WERI-Rb-1 (cell line): ENCODE measurements at regions not wholly inside any gene's neighbourhood (a gene's known extent, or its start where the extent isn't known, plus 50 kb on each side); places are given as distances from the start of the nearest gene placed in this dataset.
A peak's percentile ranks its signal among the peaks of the same experiment; 100 is the strongest.

Source experiments
- DNase-seq: peaks from one replicate; pipeline ENCODE4 v3.0.0-alpha.2; 2020
- H3K27ac ChIP-seq: fragments of 250-450 bp; sonication (Bioruptor Pico); 2 replicates; pipeline ENCODE4 v1.5.1; 2020; ENCODE audit warnings: mild to moderate bottlenecking, moderate library complexity
- H3K27me3 ChIP-seq: fragments of 250-450 bp; sonication (Bioruptor Pico); 2 replicates; pipeline ENCODE4 v1.5.1; 2021; ENCODE audit warnings: mild to moderate bottlenecking, low read depth, moderate library complexity; ENCODE audit not compliant: insufficient read depth, severe bottlenecking
- H3K36me3 ChIP-seq: fragments of 250-450 bp; sonication (Bioruptor Pico); 2 replicates; pipeline ENCODE4 v1.5.1; 2020; ENCODE audit warnings: mild to moderate bottlenecking, moderate library complexity
- H3K4me3 ChIP-seq: 2 replicates; pipeline ENCODE4 v1.5.1; 2011; ENCODE audit warnings: low read depth, mild to moderate bottlenecking, control low read depth, low read length
- H3K9me3 ChIP-seq: fragments of 250-450 bp; sonication (Bioruptor Pico); 2 replicates; pipeline ENCODE4 v1.5.1; 2021; ENCODE audit warnings: mild to moderate bottlenecking, moderate library complexity; ENCODE audit not compliant: severe bottlenecking
- TF ChIP-seq, protein P1 (sequence below): IDR thresholded peaks from 2 replicates; pipeline ENCODE4 v1.5.1; 2011; ENCODE audit warnings: low read depth, mild to moderate bottlenecking, control low read depth, inconsistent platforms, low read length

GRCh38 chr2:48254839-48255238 is 59.6 kb upstream of the FOXN2 start:
- H3K36me3 ChIP-seq, result no peaks in the 10 kb centered on the region
- TF ChIP-seq, protein P1, sequence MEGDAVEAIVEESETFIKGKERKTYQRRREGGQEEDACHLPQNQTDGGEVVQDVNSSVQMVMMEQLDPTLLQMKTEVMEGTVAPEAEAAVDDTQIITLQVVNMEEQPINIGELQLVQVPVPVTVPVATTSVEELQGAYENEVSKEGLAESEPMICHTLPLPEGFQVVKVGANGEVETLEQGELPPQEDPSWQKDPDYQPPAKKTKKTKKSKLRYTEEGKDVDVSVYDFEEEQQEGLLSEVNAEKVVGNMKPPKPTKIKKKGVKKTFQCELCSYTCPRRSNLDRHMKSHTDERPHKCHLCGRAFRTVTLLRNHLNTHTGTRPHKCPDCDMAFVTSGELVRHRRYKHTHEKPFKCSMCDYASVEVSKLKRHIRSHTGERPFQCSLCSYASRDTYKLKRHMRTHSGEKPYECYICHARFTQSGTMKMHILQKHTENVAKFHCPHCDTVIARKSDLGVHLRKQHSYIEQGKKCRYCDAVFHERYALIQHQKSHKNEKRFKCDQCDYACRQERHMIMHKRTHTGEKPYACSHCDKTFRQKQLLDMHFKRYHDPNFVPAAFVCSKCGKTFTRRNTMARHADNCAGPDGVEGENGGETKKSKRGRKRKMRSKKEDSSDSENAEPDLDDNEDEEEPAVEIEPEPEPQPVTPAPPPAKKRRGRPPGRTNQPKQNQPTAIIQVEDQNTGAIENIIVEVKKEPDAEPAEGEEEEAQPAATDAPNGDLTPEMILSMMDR, result no peak
- no peaks in the 10 kb centered on the region for H3K9me3 ChIP-seq
- H3K4me3 ChIP-seq, result no peak overlapping the region
- no peaks in the 10 kb centered on the region for H3K27me3 ChIP-seq
- no peak overlapping the region for H3K27ac ChIP-seq
- no peak for DNase-seq

GRCh38 chr2:48257456-48257855 is 57.0 kb upstream of the FOXN2 start:
- H3K36me3 ChIP-seq, result no peaks in the 10 kb centered on the region
- TF ChIP-seq, protein P1, result no peak

GRCh38 chr2:48258481-48259149 is 55.9 kb upstream of the FOXN2 start:
- Histone ChIP-seq H3K27ac (peak overlapping the region; percentile 4; the same call in 1 of the 2 replicates), H3K27me3 (no peaks in the 10 kb centered on the region), H3K4me3 (no peak overlapping the region), H3K9me3 (peaks cover 9% of the 10 kb centered on the region), H3K36me3 (no peaks in the 10 kb centered on the region)
- TF ChIP-seq, protein P1, result no peak
- no peak for DNase-seq

More at GRCh38 chr2:48257456-48257855, 57.0 kb upstream of the FOXN2 start:
- no peak for DNase-seq
- peak overlapping the region; percentile 35 for H3K27ac ChIP-seq
- H3K27me3 ChIP-seq, result no peaks in the 10 kb centered on the region
- H3K4me3 ChIP-seq, result no peak overlapping the region
- peaks cover 6% of the 10 kb centered on the region for H3K9me3 ChIP-seq

DNA sequence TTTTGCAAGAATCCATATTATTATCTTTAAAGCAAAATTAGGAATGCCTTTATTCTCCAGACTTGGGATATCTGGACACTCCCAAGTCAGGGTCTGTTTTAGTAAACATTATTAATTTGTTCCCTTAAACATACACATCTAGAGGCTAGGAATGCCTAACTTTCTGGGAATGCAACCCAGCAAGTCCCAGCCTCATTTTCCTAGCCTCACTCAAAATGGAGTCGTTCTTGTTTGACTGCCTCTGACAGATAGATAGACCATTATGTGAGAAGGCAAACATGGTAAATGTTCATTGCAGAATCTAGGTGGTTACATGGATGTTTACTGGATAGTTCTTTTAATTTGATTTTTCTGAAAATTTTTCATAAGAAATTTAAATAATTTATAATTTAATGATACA is 54.7 kb upstream of the FOXN2 start:
- TF ChIP-seq, protein P1, result no peak
- no peak for DNase-seq
- Histone ChIP-seq H3K4me3 (no peak overlapping the region), H3K27me3 (no peaks in the 10 kb centered on the region), H3K9me3 (peaks cover 9% of the 10 kb centered on the region), H3K36me3 (no peaks in the 10 kb centered on the region), H3K27ac (no peak overlapping the region)

DNA sequence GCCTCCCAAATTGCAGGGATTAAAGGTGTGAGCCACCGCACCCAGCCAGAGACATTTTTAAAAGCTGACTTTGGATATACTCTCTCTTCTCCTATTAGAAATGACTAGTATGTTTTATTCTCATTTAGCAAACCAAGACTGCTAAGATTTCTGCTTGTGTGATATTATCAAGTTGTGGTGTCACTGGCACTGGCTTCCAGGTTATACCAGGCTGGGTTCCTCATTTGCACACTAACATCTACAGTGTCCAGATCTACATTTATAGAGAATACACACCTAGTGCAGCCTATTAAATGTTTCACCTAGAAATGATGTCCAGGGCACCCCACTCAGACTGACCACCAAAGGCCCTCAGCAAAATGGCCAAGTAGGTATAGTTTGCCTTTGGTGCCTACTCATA is 49.9 kb upstream of the FOXN2 start:
- no peak for DNase-seq
- Histone ChIP-seq H3K36me3 (no peaks in the 10 kb centered on the region), H3K27me3 (no peaks in the 10 kb centered on the region), H3K27ac (no peak overlapping the region), H3K4me3 (no peak overlapping the region), H3K9me3 (peaks cover 13% of the 10 kb centered on the region)
- TF ChIP-seq, protein P1, result no peak
